Peyer's patch (tissue), 4 donors: ENCODE measurements at regions not wholly inside any gene's neighbourhood (a gene's known extent, or its start where the extent isn't known, plus 50 kb on each side); places are given as distances from the start of the nearest gene placed in this dataset.

ENCODE experiments used
- DNase-seq, 3 donors: peaks; one replicate each; pipeline ENCODE4 v3.0.0-alpha.2; 2017 to 2019
- H3K27ac ChIP-seq, 4 donors: fragments of 200-600 bp; sonication (generic); one replicate each; pipeline ENCODE4 v1.5.1; 2016 to 2019
- H3K27me3 ChIP-seq, 2 donors: fragments of 200-600 bp; sonication (generic); one replicate each; pipeline ENCODE4 v1.5.1; 2019
- H3K36me3 ChIP-seq, 3 donors: fragments of 200-600 bp; sonication (generic); one replicate each; pipeline ENCODE4 v1.5.1; 2016 to 2019
- H3K4me1 ChIP-seq, 4 donors: fragments of 200-600 bp; sonication (generic); one replicate each; pipeline ENCODE4 v1.5.1; 2016 to 2019
- H3K4me3 ChIP-seq, 4 donors: fragments of 200-600 bp; sonication (generic); 1 replicate in 3 of 4; 2 replicates in 1 of 4; pipeline ENCODE4 v1.5.1; 2016 to 2019; ENCODE audit warnings: mild to moderate bottlenecking in 1 of 4
- H3K9me3 ChIP-seq, 4 donors: fragments of 200-600 bp; sonication (generic); one replicate each; pipeline ENCODE4 v1.5.1; 2016 to 2019; ENCODE audit warnings: mild to moderate bottlenecking in 1 of 4
- POLR2A ChIP-seq, 2 donors: fragments of 450-650 bp; IDR thresholded peaks; one replicate each; pipeline ENCODE4 v1.5.1; 2017; ENCODE audit warnings: antibody characterized with exemption in 2 of 2, mild to moderate bottlenecking in 2 of 2, moderate library complexity in 2 of 2
- TF ChIP-seq, protein P1 (sequence below), 6 experiments: fragments of 450-650 bp in 4 of 6; fragments of 200-600 bp in 2 of 6; sonication (generic) in 1 of 6; IDR thresholded peaks; one replicate each; pipeline ENCODE4 v1.5.1; 2017 to 2019; ENCODE audit warnings: antibody characterized with exemption in 6 of 6, mild to moderate bottlenecking in 3 of 6, moderate library complexity in 1 of 6

DNA sequence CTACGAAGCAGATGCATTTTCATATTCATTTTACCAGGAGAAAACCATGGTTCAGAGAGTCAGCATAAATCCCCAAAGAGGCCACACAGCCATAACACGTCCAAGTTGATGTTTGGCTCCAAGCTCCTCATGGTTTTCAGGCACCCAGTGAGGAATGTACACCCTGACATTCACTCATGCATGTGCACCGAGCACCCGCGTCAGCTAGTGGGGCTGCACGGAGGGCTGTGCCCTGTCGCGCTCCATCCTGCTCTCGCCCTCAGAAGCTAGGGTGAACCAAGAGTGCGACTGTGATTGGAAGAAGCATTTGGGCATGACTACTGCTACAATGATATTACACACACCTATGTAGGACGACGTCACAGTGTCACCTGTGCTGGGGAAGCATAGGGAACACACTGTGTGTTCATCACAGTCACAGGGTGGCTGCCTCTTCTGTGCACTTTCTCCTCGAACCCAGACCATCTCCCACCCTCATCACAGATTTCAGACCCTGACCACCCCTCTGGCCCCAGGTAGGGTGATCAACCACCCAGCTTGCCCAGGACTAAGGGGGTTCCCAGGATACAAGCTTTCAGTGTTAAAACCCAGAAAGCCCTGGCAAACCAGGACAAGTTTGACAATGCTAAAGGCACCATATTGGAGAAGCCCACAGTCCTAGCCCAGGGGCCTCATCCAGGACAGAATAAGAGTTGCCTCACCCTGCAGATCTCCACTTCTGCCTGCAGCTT lies 148.6 kb upstream of the ZNF507 start:
- H3K4me3 ChIP-seq, result no peak overlapping the region
- TF ChIP-seq, protein P1, sequence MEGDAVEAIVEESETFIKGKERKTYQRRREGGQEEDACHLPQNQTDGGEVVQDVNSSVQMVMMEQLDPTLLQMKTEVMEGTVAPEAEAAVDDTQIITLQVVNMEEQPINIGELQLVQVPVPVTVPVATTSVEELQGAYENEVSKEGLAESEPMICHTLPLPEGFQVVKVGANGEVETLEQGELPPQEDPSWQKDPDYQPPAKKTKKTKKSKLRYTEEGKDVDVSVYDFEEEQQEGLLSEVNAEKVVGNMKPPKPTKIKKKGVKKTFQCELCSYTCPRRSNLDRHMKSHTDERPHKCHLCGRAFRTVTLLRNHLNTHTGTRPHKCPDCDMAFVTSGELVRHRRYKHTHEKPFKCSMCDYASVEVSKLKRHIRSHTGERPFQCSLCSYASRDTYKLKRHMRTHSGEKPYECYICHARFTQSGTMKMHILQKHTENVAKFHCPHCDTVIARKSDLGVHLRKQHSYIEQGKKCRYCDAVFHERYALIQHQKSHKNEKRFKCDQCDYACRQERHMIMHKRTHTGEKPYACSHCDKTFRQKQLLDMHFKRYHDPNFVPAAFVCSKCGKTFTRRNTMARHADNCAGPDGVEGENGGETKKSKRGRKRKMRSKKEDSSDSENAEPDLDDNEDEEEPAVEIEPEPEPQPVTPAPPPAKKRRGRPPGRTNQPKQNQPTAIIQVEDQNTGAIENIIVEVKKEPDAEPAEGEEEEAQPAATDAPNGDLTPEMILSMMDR (IDR thresholded peaks at IDR 0.05), result no peak
- TF ChIP-seq POLR2A (IDR thresholded peaks at IDR 0.05), result no peak
- no peaks in the 10 kb centered on the region for H3K9me3 ChIP-seq
- H3K36me3 ChIP-seq, result no peaks in the 10 kb centered on the region
- no peak overlapping the region for H3K27ac ChIP-seq
- no peaks in the 10 kb centered on the region for H3K27me3 ChIP-seq
- DNase-seq, result peak in 1 of 3 donors; percentile 18
- H3K4me1 ChIP-seq, result no peaks in the 10 kb centered on the region

DNA sequence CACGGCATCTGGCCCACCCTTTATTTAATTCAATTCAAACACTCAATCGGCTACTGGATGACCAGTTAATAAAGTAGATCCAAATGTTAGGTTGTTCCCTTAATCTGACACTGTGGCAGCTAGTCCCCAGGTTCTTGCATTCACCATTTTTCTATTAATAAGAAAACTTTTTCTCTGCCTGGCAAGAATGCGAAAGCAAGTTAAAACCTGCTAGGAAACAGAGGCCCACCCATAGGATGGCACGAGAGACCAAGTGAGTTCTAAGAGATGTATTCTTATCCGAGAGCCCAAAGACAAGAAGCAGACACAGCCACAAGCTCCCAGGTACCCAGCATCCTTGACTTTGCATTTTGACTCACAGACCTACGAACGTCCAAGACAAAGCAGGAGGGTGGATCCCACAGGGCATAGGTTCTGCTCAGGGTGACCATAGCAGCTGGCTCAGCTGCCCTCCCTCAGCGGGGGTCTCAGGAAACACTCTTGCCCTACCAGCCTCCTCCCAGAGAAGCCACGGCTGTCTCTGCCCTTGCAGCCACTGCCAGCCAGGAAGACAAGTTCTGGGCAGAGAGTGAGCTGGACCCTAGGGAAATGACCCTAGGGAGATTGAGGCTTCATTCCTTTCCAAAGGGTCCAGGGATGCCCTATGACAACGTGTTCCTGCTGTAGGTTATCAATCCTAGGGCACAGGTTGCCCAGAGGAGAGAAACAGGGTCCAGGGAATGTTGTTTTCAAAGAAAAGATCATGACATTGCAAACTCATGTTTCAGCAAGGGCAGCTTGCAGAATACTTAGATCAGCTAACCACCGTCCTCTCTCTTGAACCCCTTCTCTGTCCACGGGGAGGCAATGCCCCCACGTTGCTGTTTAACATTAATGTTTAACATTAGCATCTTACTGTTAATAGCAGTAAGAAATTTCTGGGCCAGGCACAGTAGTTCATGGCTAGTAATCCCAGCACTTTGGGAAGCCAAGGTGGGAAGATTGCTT lies 147.2 kb upstream of the ZNF507 start:
- H3K9me3 ChIP-seq, result no peaks in the 10 kb centered on the region
- peak in 1 of 3 donors; percentile 26 for DNase-seq
- no peaks in the 10 kb centered on the region for H3K4me1 ChIP-seq
- H3K27ac ChIP-seq, result no peak overlapping the region
- no peak overlapping the region for H3K4me3 ChIP-seq
- H3K36me3 ChIP-seq, result no peaks in the 10 kb centered on the region
- H3K27me3 ChIP-seq, result no peaks in the 10 kb centered on the region
- TF ChIP-seq, protein P1 (IDR thresholded peaks at IDR 0.05), result no peak

DNA sequence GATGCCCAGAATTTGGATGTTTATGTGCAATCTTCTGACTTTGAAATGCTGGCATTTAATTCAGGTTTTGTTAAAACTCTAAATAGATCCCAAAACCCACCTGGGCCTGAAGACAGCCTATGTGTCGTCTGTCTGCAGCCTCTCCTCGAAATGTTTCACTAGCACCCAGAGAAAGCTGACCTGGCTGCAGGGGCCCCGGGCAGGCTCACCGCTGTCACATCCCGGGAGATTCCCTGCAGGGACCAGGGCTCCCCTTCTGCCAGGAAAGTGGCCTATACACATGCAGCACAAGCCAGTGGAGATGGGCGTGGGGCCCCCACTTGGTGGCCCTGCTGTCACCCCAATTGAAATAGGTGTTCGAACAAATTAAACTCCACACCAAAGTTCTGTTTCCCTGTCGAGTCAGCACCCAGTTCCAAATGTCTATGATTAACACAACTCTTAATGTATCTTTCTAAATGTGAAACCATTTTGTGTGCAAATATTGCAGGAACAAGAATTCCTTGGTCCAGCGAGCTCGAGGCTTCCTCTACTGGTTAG lies 145.8 kb upstream of the ZNF507 start:
- Histone ChIP-seq H3K27ac (no peak overlapping the region), H3K36me3 (no peaks in the 10 kb centered on the region), H3K9me3 (no peaks in the 10 kb centered on the region), H3K27me3 (no peaks in the 10 kb centered on the region), H3K4me3 (no peak overlapping the region), H3K4me1 (no peaks in the 10 kb centered on the region)
- TF ChIP-seq, protein P1 (IDR thresholded peaks at IDR 0.05), result no peak
- TF ChIP-seq POLR2A (IDR thresholded peaks at IDR 0.05), result no peak
- DNase-seq, result no peak

DNA sequence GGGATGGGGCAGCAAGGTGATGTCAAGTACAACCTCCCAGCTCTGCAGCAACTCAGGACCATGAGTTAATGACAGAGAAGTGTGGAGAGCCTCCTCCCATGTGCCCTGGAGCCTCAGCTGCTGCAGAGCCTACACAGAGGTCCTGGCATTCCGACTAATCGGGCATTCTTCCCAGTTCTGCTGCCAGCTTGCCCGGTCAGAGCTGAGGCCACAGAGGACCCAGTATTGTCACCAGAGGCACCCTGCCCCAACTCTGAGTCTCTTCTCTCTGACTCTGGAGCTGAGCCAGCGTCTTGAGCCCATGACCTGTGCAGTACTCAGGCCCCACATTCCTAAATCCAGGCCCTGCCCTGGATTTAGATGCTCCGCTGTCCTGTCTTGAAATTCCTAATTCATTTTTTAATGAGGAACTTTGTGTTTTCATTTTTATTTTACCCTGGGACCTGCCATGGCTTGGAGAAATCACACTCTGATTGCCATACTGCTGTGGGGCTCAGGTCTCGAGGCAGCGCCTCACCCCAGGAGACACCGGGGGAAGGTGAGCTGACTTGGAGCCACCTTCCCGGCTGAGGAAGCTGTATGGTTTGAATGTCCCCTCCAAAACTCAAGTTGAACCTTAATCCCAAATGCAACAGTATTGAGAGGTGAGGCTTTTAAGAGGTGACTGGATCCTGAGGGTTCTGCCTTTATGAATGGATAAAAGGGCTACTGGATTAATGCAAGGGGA lies 144.9 kb upstream of the ZNF507 start:
- Histone ChIP-seq H3K27ac (no peak overlapping the region), H3K4me1 (no peaks in the 10 kb centered on the region), H3K4me3 (no peak overlapping the region), H3K36me3 (no peaks in the 10 kb centered on the region), H3K27me3 (no peaks in the 10 kb centered on the region), H3K9me3 (no peaks in the 10 kb centered on the region)
- DNase-seq, result no peak
- TF ChIP-seq, protein P1 (IDR thresholded peaks at IDR 0.05), result no peak
- TF ChIP-seq POLR2A (IDR thresholded peaks at IDR 0.05), result no peak

DNA sequence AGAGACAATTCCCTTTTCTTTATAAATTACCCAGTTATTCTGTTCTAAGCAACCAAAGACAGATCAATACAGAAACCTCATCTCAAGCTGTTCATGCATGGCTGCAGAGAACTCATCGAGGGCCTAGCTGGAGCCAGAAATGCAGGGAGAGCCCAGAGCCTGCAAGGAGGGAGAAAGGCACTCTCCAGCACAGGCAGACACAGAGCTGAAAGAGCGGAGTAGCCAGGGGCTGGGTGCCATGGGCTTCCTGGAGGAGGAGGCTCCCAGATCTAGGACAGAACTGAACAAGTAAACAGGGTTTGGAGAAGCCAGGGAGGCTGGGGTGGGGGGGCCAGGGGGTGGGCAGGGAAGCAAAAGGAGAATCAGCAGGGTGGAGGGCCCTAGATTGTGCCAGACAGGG lies 144.2 kb upstream of the ZNF507 start:
- TF ChIP-seq, protein P1 (IDR thresholded peaks at IDR 0.05), result no peak
- TF ChIP-seq POLR2A (IDR thresholded peaks at IDR 0.05), result no peak
- DNase-seq, result no peak
- Histone ChIP-seq H3K27me3 (no peaks in the 10 kb centered on the region), H3K4me1 (no peaks in the 10 kb centered on the region), H3K36me3 (no peaks in the 10 kb centered on the region), H3K27ac (no peak overlapping the region), H3K9me3 (no peaks in the 10 kb centered on the region), H3K4me3 (no peak overlapping the region)
